ENCODE measurements at regions not wholly inside any gene's neighbourhood (a gene's known extent, or its start where the extent isn't known, plus 50 kb on each side); places are given as distances from the start of the nearest gene placed in this dataset.

DNA sequence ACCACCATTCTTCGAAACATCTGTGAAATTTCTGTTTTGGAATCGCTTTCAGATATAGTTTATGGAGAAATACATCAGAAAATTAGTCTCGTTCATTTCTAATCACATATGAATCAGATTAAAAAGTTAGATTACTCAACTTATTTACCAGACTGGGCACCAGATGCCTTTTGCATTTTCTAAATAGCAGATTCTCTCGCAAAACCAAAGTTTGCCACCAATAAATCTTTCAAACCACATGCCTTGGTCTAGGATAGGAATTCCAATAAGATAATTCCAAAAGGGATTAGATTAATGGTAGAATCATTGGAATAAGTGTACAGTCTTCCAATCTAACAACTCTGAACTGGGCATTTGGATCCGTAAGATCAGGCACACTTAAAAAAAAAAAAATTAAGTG is 160.4 kb upstream of the TAB2 start:
- TF ChIP-seq EZH2 (IDR thresholded peaks at IDR 0.05; ENCODE audit: insufficient read depth, poor library complexity, severe bottlenecking) (no peak), EZH2phosphoT487 (IDR thresholded peaks at IDR 0.05; ENCODE audit: insufficient read depth, low read depth) (no peak)

Data from GM23248 (cell line).